WTC11 (cell line): ENCODE measurements at regions not wholly inside any gene's neighbourhood (a gene's known extent, or its start where the extent isn't known, plus 50 kb on each side); places are given as distances from the start of the nearest gene placed in this dataset.

Experiments
- ATAC-seq: fragments of 200-7000 bp; cut with Tn5 transposase; 2 replicates; pipeline ENCODE4 v1.10.0; 2021; ENCODE audit warnings: mild to moderate bottlenecking, moderate library complexity
- CTCF ChIA-PET: fragments of 300-600 bp; sonication (Branson Sonifier 250); formaldehyde crosslinking; loops from one replicate; lab custom pipeline; 2021; ENCODE audit warnings: antibody characterized with exemption; lab: Charles Lee
- POLR2A ChIA-PET: fragments of 350-600 bp; sonication (Branson Sonifier 250); formaldehyde crosslinking; loops from one replicate; lab custom pipeline; 2021; ENCODE audit warnings: antibody characterized with exemption; lab: Charles Lee
- DNase-seq: peaks from one replicate; pipeline ENCODE4 v3.0.0; 2021; ENCODE audit warnings: low spot score
- H3K27ac Mint-ChIP-seq: 2 replicates; pipeline ENCODE4 v1.8.0; 2021; ENCODE audit warnings: mixed read lengths
- H3K27me3 Mint-ChIP-seq: 2 replicates; pipeline ENCODE4 v1.8.0; 2021; ENCODE audit warnings: low read depth, mild to moderate bottlenecking, moderate library complexity, mixed read lengths
- H3K36me3 Mint-ChIP-seq: 2 replicates; pipeline ENCODE4 v1.8.0; 2021; ENCODE audit warnings: mixed read lengths
- H3K4me1 Mint-ChIP-seq: 2 replicates; pipeline ENCODE4 v1.8.0; 2022; ENCODE audit warnings: mixed read lengths
- H3K4me3 Mint-ChIP-seq: 2 replicates; pipeline ENCODE4 v1.8.0; 2021; ENCODE audit warnings: mild to moderate bottlenecking, moderate library complexity, mixed read lengths
- H3K9me3 Mint-ChIP-seq: 2 replicates; pipeline ENCODE4 v1.8.0; 2021; ENCODE audit warnings: mixed read lengths
- AFF4 ChIP-seq: sonication (generic); formaldehyde crosslinking; IDR thresholded peaks from 2 replicates; pipeline ENCODE4 v1.8.1; 2023; ENCODE audit warnings: mild to moderate bottlenecking, missing genetic modification reagents, borderline replicate concordance
- ARID4B ChIP-seq: sonication (generic); formaldehyde crosslinking; IDR thresholded peaks from 2 replicates; pipeline ENCODE4 v1.8.0; 2023; ENCODE audit warnings: missing genetic modification reagents, mild to moderate bottlenecking, borderline replicate concordance
- CREM ChIP-seq: sonication (generic); formaldehyde crosslinking; IDR thresholded peaks from 2 replicates; pipeline ENCODE4 v1.8.1; 2022; ENCODE audit warnings: mild to moderate bottlenecking, missing genetic modification reagents, moderate library complexity
- EMX1 ChIP-seq: fragments of 250-450 bp; sonication (Bioruptor Pico); IDR thresholded peaks from 2 replicates; pipeline ENCODE4 v1.8.0; 2021; ENCODE audit warnings: mild to moderate bottlenecking
- ESRRA ChIP-seq: sonication (generic); formaldehyde crosslinking; IDR thresholded peaks from 2 replicates; pipeline ENCODE4 v1.8.1; 2022; ENCODE audit warnings: mild to moderate bottlenecking, missing genetic modification reagents, borderline replicate concordance
- HMGA2 ChIP-seq: fragments of 250-450 bp; sonication (Bioruptor Pico); IDR thresholded peaks from 2 replicates; pipeline ENCODE4 v1.4.0; 2021; ENCODE audit warnings: mild to moderate bottlenecking, moderate library complexity
- IRF1 ChIP-seq: sonication (generic); formaldehyde crosslinking; IDR thresholded peaks from 2 replicates; pipeline ENCODE4 v1.8.0; 2023; ENCODE audit warnings: missing genetic modification reagents
- MAX ChIP-seq: sonication (generic); formaldehyde crosslinking; IDR thresholded peaks from 2 replicates; pipeline ENCODE4 v1.8.0; 2022; ENCODE audit warnings: mild to moderate bottlenecking, missing genetic modification reagents
- NFATC4 ChIP-seq: fragments of 250-450 bp; sonication (Bioruptor Pico); IDR thresholded peaks from 2 replicates; pipeline ENCODE4 v1.9.0; 2021; ENCODE audit warnings: mild to moderate bottlenecking
- PREB ChIP-seq: sonication (generic); formaldehyde crosslinking; IDR thresholded peaks from 2 replicates; pipeline ENCODE4 v1.8.1; 2022; ENCODE audit warnings: mild to moderate bottlenecking, missing genetic modification reagents, moderate library complexity, borderline replicate concordance
- PRRX2 ChIP-seq: fragments of 250-450 bp; sonication (Bioruptor Pico); IDR thresholded peaks from 2 replicates; pipeline ENCODE4 v1.8.0; 2021; ENCODE audit warnings: mild to moderate bottlenecking
- USF1 ChIP-seq: sonication (generic); formaldehyde crosslinking; IDR thresholded peaks from 2 replicates; pipeline ENCODE4 v1.8.0; 2022; ENCODE audit warnings: mild to moderate bottlenecking, missing genetic modification reagents
- ZBTB43 ChIP-seq: sonication (generic); formaldehyde crosslinking; IDR thresholded peaks from 2 replicates; pipeline ENCODE4 v1.8.1; 2023; ENCODE audit warnings: mild to moderate bottlenecking, missing genetic modification reagents
- ZNF232 ChIP-seq: sonication (generic); formaldehyde crosslinking; IDR thresholded peaks from 2 replicates; pipeline ENCODE4 v1.8.0; 2022; ENCODE audit warnings: mild to moderate bottlenecking, missing genetic modification reagents
- ZNF423 ChIP-seq: fragments of 250-450 bp; sonication (Bioruptor Pico); IDR thresholded peaks from 2 replicates; pipeline ENCODE4 v2.1.2; 2022; ENCODE audit warnings: mild to moderate bottlenecking, moderate library complexity

- TF ChIP-seq ZBTB43 = no peak
- TF ChIP-seq CREM (CRISPR knock-in tag) = no peak
Measured at GRCh38 chr22:47854251-47854650, 1091.8 kb downstream of the TBC1D22A start (continued).

- H3K27ac Mint-ChIP-seq = no peak overlapping the region
- CTCF ChIA-PET = no interaction called here
- H3K4me3 Mint-ChIP-seq = no peak overlapping the region
- ATAC-seq (no peak), DNase-seq (no peak)
- POLR2A ChIA-PET = interaction anchor here (1.0 kb wide), 1 partner anchor 16 kb away, joined by 3 read pairs; no protein-coding TSS in a partner anchor
- H3K9me3 Mint-ChIP-seq = peaks cover 9% of the 10 kb centered on the region
- H3K36me3 Mint-ChIP-seq = no peaks in the 10 kb centered on the region
- peaks cover 4% of the 10 kb centered on the region; the same call in 1 of the 2 replicates for H3K27me3 Mint-ChIP-seq
- no peak for TF ChIP-seq ARID4B (CRISPR knock-in tag)
- no peak for TF ChIP-seq AFF4 (CRISPR knock-in tag)
- TF ChIP-seq USF1 (CRISPR knock-in tag) = no peak
- no peak for TF ChIP-seq EMX1 (CRISPR knock-in tag)
- TF ChIP-seq NFATC4 (CRISPR knock-in tag) = no peak
- TF ChIP-seq CREM (CRISPR knock-in tag) = no peak
- no peak for TF ChIP-seq HMGA2 (CRISPR knock-in tag)
- no peak for TF ChIP-seq ESRRA (CRISPR knock-in tag)
- TF ChIP-seq MAX (CRISPR knock-in tag) = no peak
- TF ChIP-seq PRRX2 (CRISPR knock-in tag) = no peak
- no peak for TF ChIP-seq ZNF423 (CRISPR knock-in tag)
- no peak for TF ChIP-seq ZNF232 (CRISPR knock-in tag)
- TF ChIP-seq IRF1 (CRISPR knock-in tag) = no peak
- no peak for TF ChIP-seq PREB
- peaks cover 5% of the 10 kb centered on the region; the same call in 1 of the 2 replicates for H3K4me1 Mint-ChIP-seq
Measured at GRCh38 chr22:47853750-47854149, 1091.3 kb downstream of the TBC1D22A start.
